ENCODE measurements at regions not wholly inside any gene's neighbourhood (a gene's known extent, or its start where the extent isn't known, plus 50 kb on each side); places are given as distances from the start of the nearest gene placed in this dataset.

- in situ Hi-C loops (cut with HindIII; ENCODE audit: low pct_unique_long_range_greater_than_20kb, low sequenced_read_pairs), result no loop called here
- no peaks in the 10 kb centered on the region for H3K36me3 ChIP-seq (ENCODE audit: control insufficient read depth, insufficient read depth, low read length)
- no peak for DNase-seq (ENCODE audit: low read depth, low spot score)
- no peak overlapping the region for H3K4me3 ChIP-seq (ENCODE audit: low read depth in 2 of 2, low read length in 2 of 2)
- no peak overlapping the region for H3K27ac ChIP-seq (ENCODE audit: low read length)
- 0 out of 2 replicates have a peak, but pooled peaks cover 2% of the 10 kb centered on the region for H3K27me3 ChIP-seq (ENCODE audit: control insufficient read depth, insufficient read depth, low read length)
- intact Hi-C loops (cut with micrococcal nuclease; ENCODE audit: unreplicated experiment), result no loop called here
- no peaks in the 10 kb centered on the region for H3K9me3 ChIP-seq (ENCODE audit: control insufficient read depth, insufficient read depth, low read depth, low read length)
- ATAC-seq, result no peak
- ChIA-PET POLR2A (no interaction called here), CTCF (no interaction called here)
- no peaks in the 10 kb centered on the region for H3K4me1 ChIP-seq (ENCODE audit: control insufficient read depth, insufficient read depth, low read length)
- BruUV-seq (replicated peaks), result no TSS peak
- TF ChIP-seq REST (IDR thresholded peaks at IDR 0.05; ENCODE audit: insufficient read depth in 1 of 2, low read depth in 2 of 2, low read length in 1 of 2) (no peak), SIN3A (IDR thresholded peaks at IDR 0.05; ENCODE audit: borderline replicate concordance, insufficient read depth, low read depth, low read length) (no peak), POLR2AphosphoS5 (IDR thresholded peaks at IDR 0.05; ENCODE audit: low read depth, low read length) (no peak), TCF7L2 (IDR thresholded peaks at IDR 0.05; ENCODE audit: low read depth, low read length) (no peak)
- TF ChIP-seq, protein P1, sequence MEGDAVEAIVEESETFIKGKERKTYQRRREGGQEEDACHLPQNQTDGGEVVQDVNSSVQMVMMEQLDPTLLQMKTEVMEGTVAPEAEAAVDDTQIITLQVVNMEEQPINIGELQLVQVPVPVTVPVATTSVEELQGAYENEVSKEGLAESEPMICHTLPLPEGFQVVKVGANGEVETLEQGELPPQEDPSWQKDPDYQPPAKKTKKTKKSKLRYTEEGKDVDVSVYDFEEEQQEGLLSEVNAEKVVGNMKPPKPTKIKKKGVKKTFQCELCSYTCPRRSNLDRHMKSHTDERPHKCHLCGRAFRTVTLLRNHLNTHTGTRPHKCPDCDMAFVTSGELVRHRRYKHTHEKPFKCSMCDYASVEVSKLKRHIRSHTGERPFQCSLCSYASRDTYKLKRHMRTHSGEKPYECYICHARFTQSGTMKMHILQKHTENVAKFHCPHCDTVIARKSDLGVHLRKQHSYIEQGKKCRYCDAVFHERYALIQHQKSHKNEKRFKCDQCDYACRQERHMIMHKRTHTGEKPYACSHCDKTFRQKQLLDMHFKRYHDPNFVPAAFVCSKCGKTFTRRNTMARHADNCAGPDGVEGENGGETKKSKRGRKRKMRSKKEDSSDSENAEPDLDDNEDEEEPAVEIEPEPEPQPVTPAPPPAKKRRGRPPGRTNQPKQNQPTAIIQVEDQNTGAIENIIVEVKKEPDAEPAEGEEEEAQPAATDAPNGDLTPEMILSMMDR (IDR thresholded peaks at IDR 0.05), result no peak
Measured at GRCh38 chr20:24314053-24314452, 155.4 kb upstream of the SYNDIG1 start.

GRCh38 chr20:24309596-24309995 is 159.8 kb upstream of the SYNDIG1 start:
- intact Hi-C loops (cut with micrococcal nuclease; ENCODE audit: unreplicated experiment), result no loop called here
- POLR2A ChIA-PET, result no interaction called here
- CTCF ChIA-PET, result no interaction called here
- in situ Hi-C loops (cut with HindIII; ENCODE audit: low pct_unique_long_range_greater_than_20kb, low sequenced_read_pairs), result no loop called here
- no TSS peak for BruUV-seq (replicated peaks)
- TF ChIP-seq REST (IDR thresholded peaks at IDR 0.05; ENCODE audit: insufficient read depth in 1 of 2, low read depth in 2 of 2, low read length in 1 of 2) (no peak), TCF7L2 (IDR thresholded peaks at IDR 0.05; ENCODE audit: low read depth, low read length) (no peak), SIN3A (IDR thresholded peaks at IDR 0.05; ENCODE audit: borderline replicate concordance, insufficient read depth, low read depth, low read length) (no peak), POLR2AphosphoS5 (IDR thresholded peaks at IDR 0.05; ENCODE audit: low read depth, low read length) (no peak)
- TF ChIP-seq, protein P1 (IDR thresholded peaks at IDR 0.05), result no peak
- DNase-seq (ENCODE audit: low read depth, low spot score) (no peak), ATAC-seq (no peak)
- Histone ChIP-seq H3K36me3 (ENCODE audit: control insufficient read depth, insufficient read depth, low read length) (no peaks in the 10 kb centered on the region), H3K4me1 (ENCODE audit: control insufficient read depth, insufficient read depth, low read length) (no peaks in the 10 kb centered on the region), H3K27ac (ENCODE audit: low read length) (no peak overlapping the region), H3K9me3 (ENCODE audit: control insufficient read depth, insufficient read depth, low read depth, low read length) (no peaks in the 10 kb centered on the region), H3K27me3 (ENCODE audit: control insufficient read depth, insufficient read depth, low read length) (no peaks in the 10 kb centered on the region; the same call in 1 of the 2 replicates), H3K4me3 (ENCODE audit: low read depth in 2 of 2, low read length in 2 of 2) (no peak overlapping the region)
